ENCODE measurements at regions not wholly inside any gene's neighbourhood (a gene's known extent, or its start where the extent isn't known, plus 50 kb on each side); places are given as distances from the start of the nearest gene placed in this dataset.
A peak's percentile ranks its signal among the peaks of the same experiment; 100 is the strongest.
"Not testable (repeated sequence)": the region's sequence is repeated elsewhere in the genome, so short reads cannot be mapped to it uniquely, and the experiment has no call there.

GRCh38 chr18:10319914-10320600, 134.4 kb upstream of the APCDD1 start:
- no peak for DNase-seq

- no peak for DNase-seq
Measured at GRCh38 chr18:10320791-10321190, 133.6 kb upstream of the APCDD1 start.

- no peak for DNase-seq
Measured at GRCh38 chr18:10321576-10321975, 132.9 kb upstream of the APCDD1 start.

GRCh38 chr18:10322004-10322403, 132.4 kb upstream of the APCDD1 start:
- no peak for DNase-seq

GRCh38 chr18:10322435-10322834, 132.0 kb upstream of the APCDD1 start:
- DNase-seq: no peak

- DNase-seq: no peak
Measured at GRCh38 chr18:10329101-10329500, 125.3 kb upstream of the APCDD1 start.

GRCh38 chr18:10330428-10330827, 124.0 kb upstream of the APCDD1 start:
- no peak for DNase-seq

GRCh38 chr18:10332452-10332851, 122.0 kb upstream of the APCDD1 start:
- DNase-seq: no peak

GRCh38 chr18:10336749-10337350, 117.6 kb upstream of the APCDD1 start:
- DNase-seq: no peak

GRCh38 chr18:10340821-10341220, 113.6 kb upstream of the APCDD1 start:
- no peak for DNase-seq

- no peak for DNase-seq
Measured at GRCh38 chr18:10343778-10344177, 110.7 kb upstream of the APCDD1 start.

- DNase-seq: no peak
Measured at GRCh38 chr18:10346749-10347415, 107.6 kb upstream of the APCDD1 start.

GRCh38 chr18:10349561-10349960, 104.9 kb upstream of the APCDD1 start:
- no peak for DNase-seq

GRCh38 chr18:10350661-10351060, 103.8 kb upstream of the APCDD1 start:
- DNase-seq: no peak

- no peak for DNase-seq
Measured at GRCh38 chr18:10351219-10351818, 103.1 kb upstream of the APCDD1 start.

- no peak for DNase-seq
Measured at GRCh38 chr18:10351858-10352257, 102.6 kb upstream of the APCDD1 start.

- DNase-seq: no peak
Measured at GRCh38 chr18:10352671-10353070, 101.8 kb upstream of the APCDD1 start.

GRCh38 chr18:10353791-10354190, 100.6 kb upstream of the APCDD1 start:
- no peak for DNase-seq

- no peak for DNase-seq
Measured at GRCh38 chr18:10354241-10354811, 100.1 kb upstream of the APCDD1 start.

- DNase-seq: no peak
Measured at GRCh38 chr18:10354890-10355289, 99.5 kb upstream of the APCDD1 start.

- DNase-seq: not testable (repeated sequence)
Measured at GRCh38 chr18:10356999-10357398, 97.4 kb upstream of the APCDD1 start.

- DNase-seq: no peak
Measured at GRCh38 chr18:10361660-10362059, 92.8 kb upstream of the APCDD1 start.

GRCh38 chr18:10365021-10365500, 89.4 kb upstream of the APCDD1 start:
- DNase-seq: peak; percentile 89
